ENCODE measurements at regions not wholly inside any gene's neighbourhood (a gene's known extent, or its start where the extent isn't known, plus 50 kb on each side); places are given as distances from the start of the nearest gene placed in this dataset.

DNA sequence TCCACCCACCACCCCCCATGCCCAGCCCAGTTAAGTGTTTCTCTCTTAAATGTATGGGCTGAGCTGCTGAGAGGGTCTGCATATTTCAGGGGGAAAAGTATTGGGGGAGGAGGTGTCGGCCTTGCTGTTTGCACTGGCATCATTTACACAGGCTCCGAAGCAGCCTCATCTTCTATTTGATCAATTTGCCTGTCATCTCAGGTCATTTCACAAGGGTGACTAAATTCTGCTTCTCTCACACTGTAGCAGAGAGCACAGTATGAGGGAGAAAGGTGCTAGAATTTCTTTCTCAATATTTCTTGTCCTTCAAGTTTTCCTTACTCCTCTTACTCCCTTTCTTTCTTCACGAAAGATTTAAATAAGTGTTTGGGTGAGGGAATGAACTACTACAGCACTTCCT lies 135.9 kb downstream of the AACS start:
- CTCF ChIA-PET = interaction anchor here (0.6 to 0.7 kb wide), 2 partner anchors 135 to 304 kb away, joined by 3 read pairs; no protein-coding TSS in a partner anchor
- TF ChIP-seq, protein P1, sequence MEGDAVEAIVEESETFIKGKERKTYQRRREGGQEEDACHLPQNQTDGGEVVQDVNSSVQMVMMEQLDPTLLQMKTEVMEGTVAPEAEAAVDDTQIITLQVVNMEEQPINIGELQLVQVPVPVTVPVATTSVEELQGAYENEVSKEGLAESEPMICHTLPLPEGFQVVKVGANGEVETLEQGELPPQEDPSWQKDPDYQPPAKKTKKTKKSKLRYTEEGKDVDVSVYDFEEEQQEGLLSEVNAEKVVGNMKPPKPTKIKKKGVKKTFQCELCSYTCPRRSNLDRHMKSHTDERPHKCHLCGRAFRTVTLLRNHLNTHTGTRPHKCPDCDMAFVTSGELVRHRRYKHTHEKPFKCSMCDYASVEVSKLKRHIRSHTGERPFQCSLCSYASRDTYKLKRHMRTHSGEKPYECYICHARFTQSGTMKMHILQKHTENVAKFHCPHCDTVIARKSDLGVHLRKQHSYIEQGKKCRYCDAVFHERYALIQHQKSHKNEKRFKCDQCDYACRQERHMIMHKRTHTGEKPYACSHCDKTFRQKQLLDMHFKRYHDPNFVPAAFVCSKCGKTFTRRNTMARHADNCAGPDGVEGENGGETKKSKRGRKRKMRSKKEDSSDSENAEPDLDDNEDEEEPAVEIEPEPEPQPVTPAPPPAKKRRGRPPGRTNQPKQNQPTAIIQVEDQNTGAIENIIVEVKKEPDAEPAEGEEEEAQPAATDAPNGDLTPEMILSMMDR (IDR thresholded peaks at IDR 0.05; ENCODE audit: low read depth, low read length) = no peak
- peaks cover 2% of the 10 kb centered on the region for H3K27me3 ChIP-seq (ENCODE audit: control insufficient read depth, insufficient read depth, low read length)

DNA sequence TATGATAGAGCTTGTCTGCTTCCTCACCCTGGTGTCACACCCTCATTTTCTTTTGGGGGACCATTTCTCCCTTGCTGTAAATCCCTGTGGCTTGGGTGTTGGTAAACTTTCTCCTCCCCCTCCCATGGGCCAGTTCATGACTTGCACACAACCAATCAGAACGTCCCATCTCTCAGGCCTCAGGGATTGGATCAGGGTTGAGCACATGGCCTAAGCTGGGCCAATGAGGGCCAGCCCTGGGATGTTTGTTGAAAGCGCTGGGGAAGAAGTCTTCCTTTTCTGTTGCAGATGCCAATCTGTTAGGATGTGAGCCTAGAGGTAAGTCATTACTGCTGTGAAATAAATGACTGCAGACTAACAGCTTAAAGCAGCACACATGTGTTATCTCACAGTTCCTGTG lies 136.7 kb downstream of the AACS start:
- ChIA-PET CTCF (interaction anchor here (1.3 to 2.6 kb wide), 2 partner anchors 14 to 18 kb away, joined by 3 to 11 read pairs; no protein-coding TSS in a partner anchor), POLR2A (no interaction called here)
- Histone ChIP-seq H3K4me3 (ENCODE audit: low read depth, low read length) (no peak overlapping the region), H3K27me3 (ENCODE audit: control insufficient read depth, insufficient read depth, low read length) (peaks cover 2% of the 10 kb centered on the region), H3K9me3 (ENCODE audit: control insufficient read depth, insufficient read depth, low read length) (no peaks in the 10 kb centered on the region), H3K27ac (ENCODE audit: low read depth, low read length) (no peak overlapping the region)
- DNase-seq (ENCODE audit: low read depth, low spot score) = no peak
- TF ChIP-seq, protein P1 (IDR thresholded peaks at IDR 0.05; ENCODE audit: low read depth, low read length) = no peak

More for the DNA sequence above, 135.9 kb downstream of the AACS start:
- Histone ChIP-seq H3K27ac (ENCODE audit: low read depth, low read length) (no peak overlapping the region), H3K9me3 (ENCODE audit: control insufficient read depth, insufficient read depth, low read length) (no peaks in the 10 kb centered on the region), H3K4me3 (ENCODE audit: low read depth, low read length) (no peak overlapping the region)
- POLR2A ChIA-PET = no interaction called here
- DNase-seq (ENCODE audit: low read depth, low spot score) = no peak

DNA sequence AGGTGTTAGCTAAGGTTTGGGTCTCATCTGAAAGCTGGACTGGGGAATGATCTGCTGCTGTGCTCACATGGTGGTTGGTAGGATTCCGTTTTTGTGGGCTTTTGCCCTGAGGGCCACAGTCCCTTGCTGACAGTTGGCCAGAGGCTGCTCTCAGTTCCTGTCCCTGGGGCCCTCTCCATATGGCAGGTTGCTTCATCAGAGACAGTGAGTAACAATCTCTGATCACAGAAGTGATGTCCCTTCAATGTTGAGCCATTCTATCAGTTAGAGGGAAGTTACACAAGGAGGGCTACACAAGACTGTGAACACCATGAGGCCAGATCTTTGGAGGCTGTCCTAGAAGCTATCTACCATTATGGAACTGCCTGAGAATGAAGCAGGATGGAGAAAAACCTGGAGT lies 137.2 kb downstream of the AACS start:
- peaks cover 2% of the 10 kb centered on the region for H3K27me3 ChIP-seq (ENCODE audit: control insufficient read depth, insufficient read depth, low read length)
- H3K4me3 ChIP-seq (ENCODE audit: low read depth, low read length) = no peak overlapping the region
- H3K27ac ChIP-seq (ENCODE audit: low read depth, low read length) = no peak overlapping the region
- TF ChIP-seq, protein P1 (IDR thresholded peaks at IDR 0.05; ENCODE audit: low read depth, low read length) = no peak
- POLR2A ChIA-PET = no interaction called here
- no peaks in the 10 kb centered on the region for H3K9me3 ChIP-seq (ENCODE audit: control insufficient read depth, insufficient read depth, low read length)
- no peak for DNase-seq (ENCODE audit: low read depth, low spot score)
- CTCF ChIA-PET = interaction anchor here (1.1 to 2.6 kb wide), 3 partner anchors 14 to 77 kb away, joined by 3 to 11 read pairs (median 3); no protein-coding TSS in a partner anchor

GRCh38 chr12:125203145-125203765 lies 138.0 kb downstream of the AACS start:
- Histone ChIP-seq H3K27me3 (ENCODE audit: control insufficient read depth, insufficient read depth, low read length) (peaks cover 2% of the 10 kb centered on the region), H3K4me3 (ENCODE audit: low read depth, low read length) (no peak overlapping the region), H3K9me3 (ENCODE audit: control insufficient read depth, insufficient read depth, low read length) (no peaks in the 10 kb centered on the region), H3K27ac (ENCODE audit: low read depth, low read length) (no peak overlapping the region)
- POLR2A ChIA-PET = no interaction called here
- DNase-seq (ENCODE audit: low read depth, low spot score) = no peak
- CTCF ChIA-PET = interaction anchor here (1.1 to 2.6 kb wide), 3 partner anchors 13 to 76 kb away, joined by 3 to 11 read pairs (median 3); no protein-coding TSS in a partner anchor
- TF ChIP-seq, protein P1 (IDR thresholded peaks at IDR 0.05; ENCODE audit: low read depth, low read length) = peak; percentile 61

GRCh38 chr12:125205386-125205785 lies 140.2 kb downstream of the AACS start:
- peaks cover under 1% of the 10 kb centered on the region for H3K27me3 ChIP-seq (ENCODE audit: control insufficient read depth, insufficient read depth, low read length)
- H3K9me3 ChIP-seq (ENCODE audit: control insufficient read depth, insufficient read depth, low read length) = no peaks in the 10 kb centered on the region
- ChIA-PET POLR2A (no interaction called here), CTCF (no interaction called here)
- no peak overlapping the region for H3K4me3 ChIP-seq (ENCODE audit: low read depth, low read length)
- DNase-seq (ENCODE audit: low read depth, low spot score) = no peak
- TF ChIP-seq, protein P1 (IDR thresholded peaks at IDR 0.05; ENCODE audit: low read depth, low read length) = no peak
- no peak overlapping the region for H3K27ac ChIP-seq (ENCODE audit: low read depth, low read length)
